ENCODE measurements at regions not wholly inside any gene's neighbourhood (a gene's known extent, or its start where the extent isn't known, plus 50 kb on each side); places are given as distances from the start of the nearest gene placed in this dataset.

GRCh38 chr9:121577166-121577565, 74.3 kb upstream of the DAB2IP start:
- TF ChIP-seq GABPA (IDR thresholded peaks at IDR 0.05; ENCODE audit: low read depth), result no peak
- no peak for TF ChIP-seq POLR2AphosphoS5 (IDR thresholded peaks at IDR 0.05; ENCODE audit: low read depth)
- TF ChIP-seq REST (IDR thresholded peaks at IDR 0.05; ENCODE audit: insufficient replicate concordance, low read depth), result no peak
- TF ChIP-seq, protein P1, sequence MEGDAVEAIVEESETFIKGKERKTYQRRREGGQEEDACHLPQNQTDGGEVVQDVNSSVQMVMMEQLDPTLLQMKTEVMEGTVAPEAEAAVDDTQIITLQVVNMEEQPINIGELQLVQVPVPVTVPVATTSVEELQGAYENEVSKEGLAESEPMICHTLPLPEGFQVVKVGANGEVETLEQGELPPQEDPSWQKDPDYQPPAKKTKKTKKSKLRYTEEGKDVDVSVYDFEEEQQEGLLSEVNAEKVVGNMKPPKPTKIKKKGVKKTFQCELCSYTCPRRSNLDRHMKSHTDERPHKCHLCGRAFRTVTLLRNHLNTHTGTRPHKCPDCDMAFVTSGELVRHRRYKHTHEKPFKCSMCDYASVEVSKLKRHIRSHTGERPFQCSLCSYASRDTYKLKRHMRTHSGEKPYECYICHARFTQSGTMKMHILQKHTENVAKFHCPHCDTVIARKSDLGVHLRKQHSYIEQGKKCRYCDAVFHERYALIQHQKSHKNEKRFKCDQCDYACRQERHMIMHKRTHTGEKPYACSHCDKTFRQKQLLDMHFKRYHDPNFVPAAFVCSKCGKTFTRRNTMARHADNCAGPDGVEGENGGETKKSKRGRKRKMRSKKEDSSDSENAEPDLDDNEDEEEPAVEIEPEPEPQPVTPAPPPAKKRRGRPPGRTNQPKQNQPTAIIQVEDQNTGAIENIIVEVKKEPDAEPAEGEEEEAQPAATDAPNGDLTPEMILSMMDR (IDR thresholded peaks at IDR 0.05; ENCODE audit: insufficient read depth, low read length), result no peak
- no peak for TF ChIP-seq SPI1 (IDR thresholded peaks at IDR 0.05; ENCODE audit: borderline replicate concordance, low read depth)
- Histone ChIP-seq H3K27ac (replicated peaks) (no peak overlapping the region), H3K4me3 (replicated peaks; ENCODE audit: insufficient read depth, low read length) (no peak overlapping the region), H3K27me3 (ENCODE audit: insufficient read depth, poor library complexity, severe bottlenecking) (peaks cover 2% of the 10 kb centered on the region)
- no peak for DNase-seq (ENCODE audit: low read depth in 1 of 2, low spot score in 1 of 2)

GRCh38 chr9:121577572-121577971, 73.9 kb upstream of the DAB2IP start:
- DNase-seq (ENCODE audit: low read depth in 1 of 2, low spot score in 1 of 2), result no peak
- Histone ChIP-seq H3K27ac (replicated peaks) (no peak overlapping the region), H3K4me3 (replicated peaks; ENCODE audit: insufficient read depth, low read length) (no peak overlapping the region), H3K27me3 (ENCODE audit: insufficient read depth, poor library complexity, severe bottlenecking) (peaks cover 5% of the 10 kb centered on the region)
- TF ChIP-seq, protein P1 (IDR thresholded peaks at IDR 0.05; ENCODE audit: insufficient read depth, low read length), result no peak
- TF ChIP-seq POLR2AphosphoS5 (IDR thresholded peaks at IDR 0.05; ENCODE audit: low read depth) (no peak), SPI1 (IDR thresholded peaks at IDR 0.05; ENCODE audit: borderline replicate concordance, low read depth) (no peak), GABPA (IDR thresholded peaks at IDR 0.05; ENCODE audit: low read depth) (no peak), REST (IDR thresholded peaks at IDR 0.05; ENCODE audit: insufficient replicate concordance, low read depth) (no peak)

GRCh38 chr9:121581786-121582600, 69.4 kb upstream of the DAB2IP start:
- TF ChIP-seq, protein P1 (IDR thresholded peaks at IDR 0.05; ENCODE audit: insufficient read depth, low read length), result no peak
- TF ChIP-seq REST (IDR thresholded peaks at IDR 0.05; ENCODE audit: insufficient replicate concordance, low read depth), result no peak
- no peak for TF ChIP-seq SPI1 (IDR thresholded peaks at IDR 0.05; ENCODE audit: borderline replicate concordance, low read depth)
- TF ChIP-seq GABPA (IDR thresholded peaks at IDR 0.05; ENCODE audit: low read depth), result no peak
- no peak for TF ChIP-seq POLR2AphosphoS5 (IDR thresholded peaks at IDR 0.05; ENCODE audit: low read depth)
- no peak for DNase-seq (ENCODE audit: low read depth in 1 of 2, low spot score in 1 of 2)
- Histone ChIP-seq H3K27me3 (ENCODE audit: insufficient read depth, poor library complexity, severe bottlenecking) (peaks cover 15% of the 10 kb centered on the region), H3K27ac (replicated peaks) (no peak overlapping the region), H3K4me3 (replicated peaks; ENCODE audit: insufficient read depth, low read length) (no peak overlapping the region)

Data from HL-60 (cell line).